Activated CD4-positive, alpha-beta T cell treated with anti-CD3 and anti-CD28 coated beads for 48 hours (primary cell): ENCODE measurements at regions not wholly inside any gene's neighbourhood (a gene's known extent, or its start where the extent isn't known, plus 50 kb on each side); places are given as distances from the start of the nearest gene placed in this dataset.

Experiments
- DNase-seq: peaks from one replicate; pipeline ENCODE4 v3.0.0-alpha.2; 2020

- DNase-seq = no peak
These were observed 290.4 kb upstream of the TNP1 start for GRCh38 chr2:217150236-217150635.

GRCh38 chr2:217149087-217149660 lies 289.3 kb upstream of the TNP1 start:
- no peak for DNase-seq

GRCh38 chr2:217147818-217148217 lies 288.0 kb upstream of the TNP1 start:
- DNase-seq = no peak

GRCh38 chr2:217146956-217147355 lies 287.1 kb upstream of the TNP1 start:
- DNase-seq = no peak

DNA sequence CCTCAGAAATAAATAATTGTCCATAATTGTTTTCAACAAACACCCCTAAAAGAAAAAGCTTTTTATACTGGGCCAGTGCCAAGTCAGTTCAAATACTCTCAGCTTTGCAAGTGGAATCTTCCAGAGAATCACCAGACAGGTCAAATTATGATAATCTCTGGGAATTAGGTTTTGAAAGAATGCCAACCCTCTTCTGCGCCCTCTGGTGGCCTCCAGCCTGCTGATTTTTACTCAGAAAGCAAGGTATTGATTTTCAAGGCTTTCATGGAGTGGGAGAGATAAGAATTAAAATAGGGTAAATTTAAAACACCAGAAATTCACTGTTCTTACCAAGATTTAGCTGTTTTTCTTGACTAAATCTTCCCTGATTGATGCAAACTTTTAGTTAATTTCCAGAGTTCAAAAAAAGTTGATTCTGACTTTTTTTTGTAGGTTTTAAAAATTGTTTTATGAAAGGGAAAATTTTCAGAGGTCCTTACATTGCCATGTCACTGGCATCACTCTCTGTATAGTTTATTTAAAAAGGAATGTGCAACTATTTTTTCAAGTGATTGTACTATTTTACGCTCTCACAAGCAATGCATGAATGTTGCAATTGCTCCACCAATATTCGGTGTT lies 282.9 kb upstream of the TNP1 start:
- peak; percentile 47 for DNase-seq

DNA sequence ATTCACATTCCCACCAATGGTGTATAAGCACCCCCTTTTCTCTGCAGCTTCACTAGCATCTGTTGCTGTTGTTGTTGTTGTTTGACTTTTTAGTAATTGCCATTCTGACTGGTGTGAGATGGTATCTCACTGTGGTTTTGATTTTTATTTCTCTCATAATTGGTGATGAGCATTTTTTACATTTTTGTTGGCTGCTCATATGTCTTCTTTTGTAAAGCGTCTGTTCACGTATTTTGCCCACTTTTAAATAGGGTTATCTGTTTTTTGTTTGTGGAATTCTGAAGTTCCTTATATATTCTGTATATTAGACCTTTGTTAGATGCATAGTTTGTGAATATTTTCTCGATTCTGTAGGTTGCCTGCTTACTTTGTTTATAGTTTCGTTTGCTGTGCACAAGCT lies 278.4 kb upstream of the TNP1 start:
- no peak for DNase-seq

- DNase-seq = no peak
These were observed 267.9 kb upstream of the TNP1 start for GRCh38 chr2:217127744-217128143.

DNA sequence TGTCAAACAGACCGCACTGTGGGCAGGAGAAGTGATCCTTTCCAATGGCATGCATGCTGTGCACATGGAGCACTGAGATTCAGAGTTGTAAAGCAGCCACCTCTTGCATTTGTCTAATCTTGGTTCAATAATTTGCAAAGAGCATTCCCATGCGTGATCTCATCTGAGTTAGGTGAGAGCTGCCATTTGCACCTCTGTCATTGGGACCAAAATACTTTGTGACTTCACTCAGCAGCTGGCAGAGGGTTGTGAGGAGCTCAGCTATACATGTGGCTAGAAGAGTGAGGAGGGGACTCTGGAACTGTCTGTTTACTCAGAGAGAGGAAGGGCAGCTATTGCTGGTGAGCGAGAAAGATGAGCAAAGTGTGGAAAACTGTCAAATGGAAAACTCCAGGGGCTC lies 265.1 kb upstream of the TNP1 start:
- DNase-seq = no peak

GRCh38 chr2:217124050-217124449 lies 264.2 kb upstream of the TNP1 start:
- no peak for DNase-seq

DNA sequence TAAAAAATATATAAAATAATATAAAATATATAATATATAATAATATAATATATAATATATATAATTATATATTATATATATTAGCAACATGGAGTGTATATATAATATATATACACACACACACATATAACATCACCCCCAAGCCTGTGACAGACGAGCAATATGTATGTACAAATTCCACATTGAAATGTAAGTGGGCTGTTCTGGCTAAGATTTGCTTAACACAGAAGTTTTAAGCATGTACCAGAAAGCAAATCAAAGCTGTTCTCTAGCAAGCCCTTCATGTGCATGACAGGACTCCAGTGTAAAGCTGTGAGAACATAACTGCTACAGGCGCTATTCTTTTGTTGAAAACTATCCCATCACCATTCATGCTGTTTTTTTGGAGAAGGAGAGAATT lies 261.7 kb upstream of the TNP1 start:
- DNase-seq = no peak

DNA sequence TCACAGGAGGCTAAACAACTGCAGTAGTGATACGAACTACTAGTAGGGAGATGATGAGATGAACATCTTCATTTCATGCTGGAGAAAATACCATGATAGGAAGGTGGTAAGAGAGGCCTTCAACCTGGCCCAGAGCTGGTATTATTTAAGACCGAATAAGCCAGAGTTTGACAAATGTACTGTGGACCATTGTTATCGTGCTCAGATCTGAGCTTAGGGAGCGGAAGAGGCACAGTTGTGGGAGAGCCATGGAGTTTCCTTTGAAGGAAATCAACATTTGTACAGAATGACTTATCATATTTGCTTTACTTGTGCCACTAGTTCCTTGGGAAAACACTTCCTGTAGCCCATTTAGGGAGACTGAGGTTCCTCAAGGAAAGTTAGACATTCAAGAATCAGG lies 260.6 kb upstream of the TNP1 start:
- no peak for DNase-seq

GRCh38 chr2:217118559-217119284 lies 258.9 kb upstream of the TNP1 start:
- no peak for DNase-seq

DNA sequence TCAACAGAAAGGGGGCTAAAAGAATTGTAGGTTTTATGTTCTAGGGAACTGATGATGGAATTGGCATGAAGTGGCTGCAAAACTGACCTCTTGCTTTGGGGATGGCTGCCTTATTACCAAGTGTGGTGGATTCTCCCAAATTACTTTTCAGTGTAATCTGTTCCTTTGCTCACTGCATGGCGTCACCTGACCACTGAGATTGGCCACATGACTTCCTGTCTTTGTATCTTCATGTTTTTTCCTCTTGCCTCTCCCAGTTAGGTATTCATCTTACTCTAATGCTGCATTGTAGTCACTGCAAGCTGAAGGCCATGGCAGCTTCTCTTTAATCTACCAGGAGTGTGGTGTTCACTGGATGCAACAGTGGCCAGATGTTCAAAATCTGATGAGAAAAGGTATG lies 257.7 kb upstream of the TNP1 start:
- DNase-seq = no peak

DNA sequence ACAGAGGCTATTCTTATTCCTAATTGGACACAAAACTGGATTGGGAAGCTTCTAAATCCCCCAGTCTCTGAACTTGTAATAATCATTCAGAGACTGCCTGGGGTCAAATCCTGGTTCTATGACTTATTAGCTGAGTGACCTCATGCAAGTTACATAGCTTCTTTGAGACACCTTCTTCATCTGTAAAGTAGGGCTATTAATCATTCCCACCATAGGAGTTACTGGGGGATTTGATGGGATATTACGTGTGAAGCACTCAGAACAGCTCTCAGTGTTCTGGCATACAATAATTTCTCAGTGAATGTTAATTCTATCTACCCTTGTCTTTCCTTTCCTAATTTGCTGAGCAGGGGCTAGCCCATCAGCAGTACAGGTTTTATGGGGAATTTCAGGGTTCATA lies 256.7 kb upstream of the TNP1 start:
- DNase-seq = no peak

- DNase-seq = no peak
These were observed 254.3 kb upstream of the TNP1 start for GRCh38 chr2:217114117-217114516.

GRCh38 chr2:217113491-217113890 lies 253.6 kb upstream of the TNP1 start:
- DNase-seq = no peak

DNA sequence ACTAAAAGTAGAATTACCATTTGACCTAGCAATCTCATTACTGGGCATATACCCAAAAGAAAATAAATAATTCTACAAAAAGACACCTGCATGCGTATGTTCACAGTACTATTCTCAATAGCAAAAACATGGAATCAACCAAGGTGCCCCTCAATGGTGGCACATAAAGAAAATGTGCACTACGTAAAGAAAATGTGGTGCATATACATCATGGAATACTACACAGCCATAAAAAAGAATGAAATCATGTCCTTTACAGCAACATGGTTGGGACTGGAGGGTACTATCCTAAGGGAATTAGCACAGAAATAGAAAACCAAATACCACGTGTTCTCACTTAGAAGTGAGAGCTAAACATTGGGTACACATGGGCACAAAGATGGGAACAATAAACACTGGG lies 250.7 kb upstream of the TNP1 start:
- no peak for DNase-seq

DNA sequence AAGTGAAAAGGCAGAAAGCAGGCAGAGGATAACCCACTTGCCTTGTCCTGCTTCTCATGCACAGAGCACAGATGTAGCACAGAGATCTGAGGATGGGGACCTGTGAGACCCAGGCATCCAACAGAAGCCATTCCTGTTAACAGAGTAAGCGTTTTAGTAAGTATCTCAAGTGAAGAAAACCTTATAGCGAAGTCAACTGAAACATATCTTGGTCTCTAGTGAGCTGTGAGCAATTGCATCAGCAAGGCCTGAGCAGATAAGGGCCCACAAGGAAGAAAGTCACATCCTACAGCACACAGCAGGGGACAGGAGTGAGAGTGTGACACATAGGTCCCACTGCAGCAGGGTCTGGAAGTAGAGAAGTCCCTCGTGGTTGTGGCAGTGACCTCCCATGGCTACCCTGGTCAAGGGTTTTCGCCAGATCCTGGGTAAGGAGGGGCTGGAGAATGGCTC lies 248.7 kb upstream of the TNP1 start:
- DNase-seq = no peak

GRCh38 chr2:217108086-217108485 lies 248.2 kb upstream of the TNP1 start:
- no peak for DNase-seq

DNA sequence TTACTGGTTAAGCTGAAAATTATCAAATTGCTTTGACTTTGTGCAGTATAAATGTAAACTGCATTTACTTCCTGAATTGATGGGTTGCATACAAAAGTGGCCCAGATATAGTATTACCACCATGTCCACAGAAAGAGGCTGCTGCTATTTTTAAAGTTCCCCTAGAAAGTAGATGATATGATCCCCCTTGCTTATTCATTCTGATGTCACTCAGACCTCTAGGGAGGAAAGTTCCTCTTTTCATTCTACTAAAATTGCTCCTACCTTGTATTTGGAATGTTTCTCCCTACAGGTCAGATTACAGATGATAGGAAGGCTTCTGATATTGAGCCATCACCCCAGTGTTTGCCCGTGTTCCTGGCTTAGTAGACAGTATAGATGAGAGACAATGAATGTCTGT lies 247.6 kb upstream of the TNP1 start:
- DNase-seq = no peak

GRCh38 chr2:217106650-217107014 lies 246.8 kb upstream of the TNP1 start:
- DNase-seq = no peak

- DNase-seq = peak; percentile 9
These were observed 246.1 kb upstream of the TNP1 start for GRCh38 chr2:217105733-217106649.

- no peak for DNase-seq
These were observed 244.1 kb upstream of the TNP1 start for GRCh38 chr2:217103752-217104545.
